ENCODE measurements at regions not wholly inside any gene's neighbourhood (a gene's known extent, or its start where the extent isn't known, plus 50 kb on each side); places are given as distances from the start of the nearest gene placed in this dataset.

DNA sequence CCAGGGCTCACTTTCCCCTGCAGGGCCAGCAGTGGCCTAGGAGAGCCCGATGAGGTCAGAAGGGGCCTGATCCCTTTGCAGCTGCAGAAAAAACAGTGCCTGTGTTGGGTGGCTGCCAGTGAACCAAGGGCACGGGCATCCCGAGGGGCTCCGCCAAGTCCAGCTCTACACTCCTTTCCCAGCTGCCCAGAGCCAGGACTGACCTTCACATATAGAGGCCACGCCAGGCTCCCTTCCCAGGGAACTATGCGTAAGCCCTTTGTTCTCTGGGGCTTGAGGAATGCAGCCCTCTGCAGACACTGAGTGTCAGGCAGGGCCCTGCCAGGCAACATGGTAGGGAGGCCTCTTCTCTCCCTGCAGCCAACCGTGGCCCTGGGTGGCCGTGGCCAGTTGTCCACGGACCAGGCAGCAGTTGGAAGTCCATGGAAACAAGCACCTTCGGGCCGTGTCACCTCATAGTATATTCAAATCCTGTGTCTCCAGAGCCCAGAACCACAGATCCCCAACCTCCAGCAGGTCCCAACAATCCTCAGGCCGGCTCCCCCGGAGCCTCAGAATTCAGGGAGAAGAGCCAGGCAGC is 194.0 kb downstream of the NPHP4 start:
- TF ChIP-seq RUNX3 (IDR thresholded peaks at IDR 0.05; ENCODE audit: low read length) (no peak), POU2F2 (IDR thresholded peaks at IDR 0.05; ENCODE audit: borderline replicate concordance, low read depth, low read length) (no peak), FOS (IDR thresholded peaks at IDR 0.05; ENCODE audit: borderline replicate concordance, extremely low read depth, insufficient read length) (no peak), MEF2A (IDR thresholded peaks at IDR 0.05; ENCODE audit: insufficient read depth, low read depth, low read length) (no peak), EP300 (IDR thresholded peaks at IDR 0.05; ENCODE audit: borderline replicate concordance in 1 of 2, control insufficient read depth in 1 of 2, low read depth in 2 of 2, low read length in 2 of 2) (no peak)
- TF ChIP-seq, protein P1, sequence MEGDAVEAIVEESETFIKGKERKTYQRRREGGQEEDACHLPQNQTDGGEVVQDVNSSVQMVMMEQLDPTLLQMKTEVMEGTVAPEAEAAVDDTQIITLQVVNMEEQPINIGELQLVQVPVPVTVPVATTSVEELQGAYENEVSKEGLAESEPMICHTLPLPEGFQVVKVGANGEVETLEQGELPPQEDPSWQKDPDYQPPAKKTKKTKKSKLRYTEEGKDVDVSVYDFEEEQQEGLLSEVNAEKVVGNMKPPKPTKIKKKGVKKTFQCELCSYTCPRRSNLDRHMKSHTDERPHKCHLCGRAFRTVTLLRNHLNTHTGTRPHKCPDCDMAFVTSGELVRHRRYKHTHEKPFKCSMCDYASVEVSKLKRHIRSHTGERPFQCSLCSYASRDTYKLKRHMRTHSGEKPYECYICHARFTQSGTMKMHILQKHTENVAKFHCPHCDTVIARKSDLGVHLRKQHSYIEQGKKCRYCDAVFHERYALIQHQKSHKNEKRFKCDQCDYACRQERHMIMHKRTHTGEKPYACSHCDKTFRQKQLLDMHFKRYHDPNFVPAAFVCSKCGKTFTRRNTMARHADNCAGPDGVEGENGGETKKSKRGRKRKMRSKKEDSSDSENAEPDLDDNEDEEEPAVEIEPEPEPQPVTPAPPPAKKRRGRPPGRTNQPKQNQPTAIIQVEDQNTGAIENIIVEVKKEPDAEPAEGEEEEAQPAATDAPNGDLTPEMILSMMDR (IDR thresholded peaks at IDR 0.05 in 2 of 3, conservative IDR thresholded peaks at IDR 0.05 in 1 of 3; ENCODE audit: control insufficient read depth in 2 of 3, extremely low read depth in 1 of 3, insufficient read depth in 1 of 3, low read depth in 3 of 3, low read length in 3 of 3), result no peak
